ENCODE measurements at regions not wholly inside any gene's neighbourhood (a gene's known extent, or its start where the extent isn't known, plus 50 kb on each side); places are given as distances from the start of the nearest gene placed in this dataset.

DNA sequence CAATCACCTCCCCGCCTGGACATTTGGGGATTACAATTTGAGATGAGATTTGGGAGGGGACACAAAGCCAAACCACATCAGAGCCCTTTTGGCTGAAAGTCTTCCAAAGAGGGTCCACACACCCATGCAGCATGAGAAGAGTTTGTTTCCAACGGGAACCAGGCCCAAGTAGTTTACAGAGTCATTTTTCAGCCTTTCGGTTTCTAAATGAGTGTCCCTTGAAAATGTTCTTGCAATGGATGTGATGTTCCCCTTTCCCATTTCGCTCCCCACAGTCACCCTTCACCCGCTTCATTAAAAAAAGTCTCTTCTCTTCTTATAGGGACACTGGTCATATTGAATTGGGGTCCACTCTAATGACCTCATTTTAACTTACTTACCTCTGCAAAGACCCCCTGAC lies 157.4 kb downstream of the ARL4C start:
- Histone ChIP-seq H3K4me1 (peaks cover 0 to 7% of the 10 kb centered on the region in 2 donors), H3K9me3 (no peaks in the 10 kb centered on the region), H3K36me3 (no peaks in the 10 kb centered on the region), H3K27ac (no peak overlapping the region), H3K27me3 (no peaks in the 10 kb centered on the region), H3K4me3 (replicated peaks in 1 of 3) (no peak overlapping the region)
- DNase-seq, result no peak
- TF ChIP-seq CTCF (IDR thresholded peaks at IDR 0.05) (no peak), POLR2A (IDR thresholded peaks at IDR 0.05) (no peak)
- intact Hi-C loops (cut with DNase I), result no loop called here
- WGBS, 2 donors, result 91 to 92% methylated on average over 5 of the region's 5 CpGs

- H3K4me3 ChIP-seq (replicated peaks in 1 of 3), result no peak overlapping the region
- no peak for DNase-seq
- H3K9me3 ChIP-seq, result no peaks in the 10 kb centered on the region
- intact Hi-C loops (cut with DNase I), result no loop called here
- H3K27ac ChIP-seq, result no peak overlapping the region
- no peaks in the 10 kb centered on the region for H3K36me3 ChIP-seq
- H3K27me3 ChIP-seq, result no peaks in the 10 kb centered on the region
- TF ChIP-seq CTCF (IDR thresholded peaks at IDR 0.05) (no peak), POLR2A (IDR thresholded peaks at IDR 0.05) (no peak)
- peaks cover 0 to 7% of the 10 kb centered on the region in 2 donors for H3K4me1 ChIP-seq
- WGBS, 2 donors, result 48 to 78% methylated on average over 2 of the region's 2 CpGs
These were observed 157.9 kb downstream of the ARL4C start for GRCh38 chr2:234339011-234339410.

DNA sequence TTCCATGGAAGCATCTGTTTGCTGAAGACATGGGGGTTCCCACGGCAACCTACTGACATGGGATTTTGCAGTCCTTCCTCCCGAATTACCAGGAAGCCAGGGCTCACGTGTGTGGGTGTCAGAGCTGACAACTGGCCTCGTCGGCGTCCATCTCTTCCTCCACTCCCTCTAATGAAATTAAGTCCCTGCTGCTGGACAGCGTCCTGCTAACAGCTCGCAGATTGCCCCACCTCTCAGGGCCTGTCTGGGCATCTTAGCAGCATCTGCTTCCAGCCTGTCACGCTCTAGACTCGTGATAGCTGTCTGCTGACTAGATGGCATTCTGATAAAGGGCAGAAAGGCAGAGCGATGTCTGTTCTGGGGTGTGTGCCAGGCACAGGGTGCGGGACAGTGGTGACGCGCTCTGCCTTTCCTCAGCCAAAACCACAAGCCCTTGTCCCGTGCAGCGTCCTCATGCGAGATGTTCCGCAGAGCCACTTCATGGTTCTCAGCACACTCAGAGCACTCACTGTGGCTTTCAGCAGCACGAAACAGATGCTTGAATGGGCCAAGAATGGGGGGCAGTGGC lies 161.1 kb downstream of the ARL4C start:
- Histone ChIP-seq H3K27me3 (no peaks in the 10 kb centered on the region), H3K36me3 (no peaks in the 10 kb centered on the region), H3K9me3 (no peaks in the 10 kb centered on the region), H3K4me1 (peaks cover 0 to 7% of the 10 kb centered on the region in 2 donors), H3K4me3 (replicated peaks in 1 of 3) (no peak overlapping the region), H3K27ac (no peak overlapping the region)
- WGBS, 2 donors, result 19 to 20% methylated on average over 19 of the region's 19 CpGs
- peak; percentile 62 to 63 for DNase-seq
- intact Hi-C loops (cut with DNase I), result no loop called here
- no peak for TF ChIP-seq CTCF (IDR thresholded peaks at IDR 0.05)
- TF ChIP-seq POLR2A (IDR thresholded peaks at IDR 0.05), result no peak

- H3K36me3 ChIP-seq, result no peaks in the 10 kb centered on the region
- WGBS, 2 donors, result 82 to 86% methylated on average over 4 of the region's 4 CpGs
- DNase-seq, result no peak
- intact Hi-C loops (cut with DNase I), result no loop called here
- H3K27ac ChIP-seq, result no peak overlapping the region
- no peaks in the 10 kb centered on the region for H3K9me3 ChIP-seq
- TF ChIP-seq CTCF (IDR thresholded peaks at IDR 0.05) (no peak), POLR2A (IDR thresholded peaks at IDR 0.05) (no peak)
- H3K27me3 ChIP-seq, result no peaks in the 10 kb centered on the region
- H3K4me1 ChIP-seq, result peaks cover 0 to 7% of the 10 kb centered on the region in 2 donors
- H3K4me3 ChIP-seq (replicated peaks in 1 of 3), result no peak overlapping the region
These were observed 162.1 kb downstream of the ARL4C start for GRCh38 chr2:234334756-234335155.

GRCh38 chr2:234334151-234334550 lies 162.7 kb downstream of the ARL4C start:
- no peak for DNase-seq
- H3K9me3 ChIP-seq, result no peaks in the 10 kb centered on the region
- intact Hi-C loops (cut with DNase I), result no loop called here
- H3K36me3 ChIP-seq, result no peaks in the 10 kb centered on the region
- TF ChIP-seq CTCF (IDR thresholded peaks at IDR 0.05), result no peak
- TF ChIP-seq POLR2A (IDR thresholded peaks at IDR 0.05), result no peak
- H3K4me1 ChIP-seq, result peaks cover 0 to 7% of the 10 kb centered on the region in 2 donors
- 77 to 78% methylated on average over 3 of the region's 3 CpGs for WGBS, 2 donors
- no peaks in the 10 kb centered on the region for H3K27me3 ChIP-seq
- no peak overlapping the region for H3K4me3 ChIP-seq (replicated peaks in 1 of 3)
- no peak overlapping the region for H3K27ac ChIP-seq

All from thyroid gland (tissue), 4 donors.